ENCODE measurements at regions not wholly inside any gene's neighbourhood (a gene's known extent, or its start where the extent isn't known, plus 50 kb on each side); places are given as distances from the start of the nearest gene placed in this dataset.

GRCh38 chr5:111003623-111004022, 67.9 kb upstream of the TSLP start:
- DNase-seq (ENCODE audit: low spot score): no peak

DNA sequence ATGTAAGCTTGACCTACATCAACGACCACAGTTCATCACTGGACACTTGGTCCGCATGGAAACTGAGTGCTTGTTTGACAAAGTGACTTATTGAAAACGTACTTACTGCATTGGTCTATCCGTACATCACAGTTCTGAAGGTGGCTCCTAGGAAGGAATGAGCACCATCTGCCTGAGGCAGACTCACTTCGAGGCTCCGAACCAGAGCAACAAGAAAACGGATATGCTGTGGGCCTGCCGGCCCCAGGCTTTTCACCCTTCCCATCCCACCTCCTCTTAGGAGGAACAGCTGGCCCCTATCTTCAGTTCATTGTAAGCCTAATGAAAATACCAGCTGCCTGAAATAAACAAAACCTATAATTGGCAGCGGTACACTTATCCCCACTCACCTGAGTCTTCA, 67.2 kb upstream of the TSLP start:
- no peak for DNase-seq (ENCODE audit: low spot score)

GRCh38 chr5:111010783-111011182, 60.7 kb upstream of the TSLP start:
- DNase-seq (ENCODE audit: low spot score): no peak

DNA sequence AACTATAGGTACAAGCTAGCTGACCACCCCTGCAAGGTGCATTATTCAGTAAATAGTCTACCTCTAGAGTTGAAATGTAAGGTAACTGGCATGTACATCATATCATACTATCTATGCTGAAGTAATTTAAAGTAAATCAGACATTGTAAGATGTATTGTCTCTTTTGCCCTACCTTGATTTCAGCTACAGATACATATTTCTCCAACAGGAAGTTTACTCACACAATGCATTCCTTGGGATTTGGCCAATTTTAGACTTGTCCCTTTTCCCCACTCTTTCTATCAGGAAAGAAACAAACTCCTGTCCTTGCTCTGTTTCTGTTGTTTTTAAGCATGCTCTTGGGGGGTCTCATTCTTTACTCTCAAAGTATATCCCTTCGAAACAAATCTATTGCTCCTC, 58.5 kb upstream of the TSLP start:
- no peak for DNase-seq (ENCODE audit: low spot score)

DNA sequence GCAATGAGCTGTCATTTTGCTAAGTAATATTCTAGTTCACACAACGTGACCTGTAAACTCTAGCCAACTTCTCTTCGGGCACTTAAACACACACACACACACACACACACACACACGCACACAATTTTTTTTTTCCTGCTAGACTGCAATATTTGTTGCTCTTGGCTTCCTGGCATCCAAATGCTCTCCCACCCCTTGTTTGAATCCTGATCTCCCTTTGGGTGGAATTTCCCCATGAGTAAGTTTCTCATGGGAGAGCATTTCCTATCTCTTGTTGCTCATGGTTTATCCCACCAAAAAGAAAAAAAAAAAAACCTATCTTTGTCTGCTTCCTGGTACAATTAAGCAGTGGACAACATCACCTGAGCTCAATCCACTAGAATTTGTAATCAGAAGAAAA, 54.7 kb upstream of the TSLP start:
- peak; percentile 73 for DNase-seq (ENCODE audit: low spot score)

DNA sequence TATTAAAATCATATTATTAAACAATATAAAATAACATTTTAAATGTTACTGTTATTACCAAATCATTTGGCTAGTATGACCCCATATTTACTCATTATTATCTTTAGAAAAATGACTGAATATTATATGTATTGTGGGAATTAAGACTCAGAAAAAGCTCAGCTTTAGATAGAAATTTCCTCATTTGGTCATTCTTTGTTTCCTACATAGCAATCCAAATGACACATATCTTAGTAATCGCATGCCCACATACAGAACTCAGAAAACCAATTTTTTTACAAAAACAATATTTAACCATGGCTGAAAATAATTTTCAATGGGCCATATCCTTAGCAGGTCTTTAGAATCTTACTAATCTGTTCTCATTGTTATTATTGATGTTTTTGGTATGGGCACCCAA, 53.8 kb upstream of the TSLP start:
- DNase-seq (ENCODE audit: low spot score): no peak

Data from kidney tubule cell (primary cell).